Astrocyte (in vitro differentiated cells and primary cell): ENCODE measurements at regions not wholly inside any gene's neighbourhood (a gene's known extent, or its start where the extent isn't known, plus 50 kb on each side); places are given as distances from the start of the nearest gene placed in this dataset.

Experiments
- CTCF ChIP-seq: IDR thresholded peaks from 2 replicates; pipeline ENCODE4 v1.5.1; 2011; ENCODE audit warnings: low read depth, mild to moderate bottlenecking, inconsistent platforms, low read length, moderate library complexity; ENCODE audit not compliant: insufficient read depth
- EZH2 ChIP-seq: IDR thresholded peaks from 2 replicates; pipeline ENCODE4 v1.6.1; 2012; ENCODE audit warnings: mild to moderate bottlenecking, low read length, inconsistent platforms; ENCODE audit not compliant: insufficient read depth

- TF ChIP-seq CTCF (no peak), EZH2 (no peak)
Measured at GRCh38 chr5:121573721-121574382, 277.8 kb upstream of the FTMT start.
